Endodermal cell (in vitro differentiated cells): ENCODE measurements at regions not wholly inside any gene's neighbourhood (a gene's known extent, or its start where the extent isn't known, plus 50 kb on each side); places are given as distances from the start of the nearest gene placed in this dataset.

Source experiments
- DNase-seq: peaks from one replicate; pipeline ENCODE4 v3.0.0-alpha.2; 2017
- H3K27ac ChIP-seq: 2 replicates; pipeline ENCODE4 v1.5.1; 2013; ENCODE audit warnings: mild to moderate bottlenecking, low read depth, low read length, moderate library complexity
- H3K27me3 ChIP-seq: 2 replicates; pipeline ENCODE4 v1.6.1; 2013; ENCODE audit warnings: mild to moderate bottlenecking, low read length, moderate library complexity; ENCODE audit not compliant: insufficient read depth, control insufficient read depth, poor library complexity, severe bottlenecking
- H3K36me3 ChIP-seq: 2 replicates; pipeline ENCODE4 v1.7.0; 2013; ENCODE audit warnings: mild to moderate bottlenecking, low read length, moderate library complexity; ENCODE audit not compliant: control insufficient read depth, insufficient read depth
- H3K4me1 ChIP-seq: one replicate; pipeline ENCODE4 v1.7.0; 2013; ENCODE audit warnings: low read length; ENCODE audit not compliant: control insufficient read depth, insufficient read depth
- H3K4me3 ChIP-seq: 2 replicates; pipeline ENCODE4 v1.5.1; 2013; ENCODE audit warnings: mild to moderate bottlenecking, low read length, moderate library complexity
- H3K9ac ChIP-seq: 2 replicates; pipeline ENCODE4 v1.6.1; 2013; ENCODE audit warnings: mild to moderate bottlenecking, low read length, moderate library complexity; ENCODE audit not compliant: poor library complexity, severe bottlenecking; ENCODE audit errors: extremely low read depth
- H3K9me3 ChIP-seq: 2 replicates; pipeline ENCODE4 v1.6.1; 2013; ENCODE audit warnings: mild to moderate bottlenecking, low read length, moderate library complexity; ENCODE audit not compliant: control insufficient read depth
- H3K27ac Mint-ChIP-seq: 2 replicates; pipeline ENCODE4 v1.8.0; 2020; ENCODE audit warnings: mixed read lengths
- H3K27me3 Mint-ChIP-seq: 2 replicates; pipeline ENCODE4 v1.8.0; 2021; ENCODE audit warnings: mild to moderate bottlenecking, mixed read lengths; ENCODE audit not compliant: insufficient read depth
- H3K36me3 Mint-ChIP-seq: 2 replicates; pipeline ENCODE4 v1.8.0; 2020; ENCODE audit warnings: low read depth, mixed read lengths
- H3K4me1 Mint-ChIP-seq: 2 replicates; pipeline ENCODE4 v1.8.0; 2020; ENCODE audit warnings: mixed read lengths
- H3K4me3 Mint-ChIP-seq: 2 replicates; pipeline ENCODE4 v1.8.0; 2020; ENCODE audit warnings: mild to moderate bottlenecking, moderate library complexity, mixed read lengths
- H3K9me3 Mint-ChIP-seq: 2 replicates; pipeline ENCODE4 v1.8.0; 2020; ENCODE audit warnings: mild to moderate bottlenecking, mixed read lengths
- CTCF ChIP-seq: fragments of 200-600 bp; sonication (generic); conservative IDR thresholded peaks from 2 replicates; pipeline ENCODE4 v1.5.0; 2021; ENCODE audit warnings: antibody characterized with exemption, mild to moderate bottlenecking
- WGBS, 2 experiments: methylation state at CpG; one replicate each; pipeline versions ENCODE4 v1.1.5 to v1.1.7; 2013; ENCODE audit warnings: missing lambda C conversion rate in 2 of 2, mixed read lengths in 1 of 2; ENCODE audit not compliant: insufficient coverage in 1 of 2, insufficient read length in 1 of 2; 5-methylcytosine and 5-hydroxymethylcytosine counted together

- Histone ChIP-seq H3K9me3 (peaks cover 21% of the 10 kb centered on the region), H3K4me1 (no peaks in the 10 kb centered on the region), H3K27me3 (peaks cover 6% of the 10 kb centered on the region), H3K9ac (no peak overlapping the region), H3K4me3 (no peak overlapping the region), H3K27ac (no peak overlapping the region), H3K36me3 (no peaks in the 10 kb centered on the region)
- TF ChIP-seq CTCF, result no peak
- Mint-ChIP-seq H3K27ac (no peak overlapping the region), H3K36me3 (peaks cover 2% of the 10 kb centered on the region), H3K4me1 (peaks cover 8% of the 10 kb centered on the region), H3K27me3 (peaks cover 44% of the 10 kb centered on the region), H3K9me3 (peaks cover 28% of the 10 kb centered on the region), H3K4me3 (no peak overlapping the region)
- WGBS, 2 experiments, result 92 to 93% methylated on average over 2 to 4 of the region's 4 CpGs
- DNase-seq, result no peak
These were observed 72.8 kb upstream of the ARSJ start for GRCh38 chr4:114052227-114052626.

DNA sequence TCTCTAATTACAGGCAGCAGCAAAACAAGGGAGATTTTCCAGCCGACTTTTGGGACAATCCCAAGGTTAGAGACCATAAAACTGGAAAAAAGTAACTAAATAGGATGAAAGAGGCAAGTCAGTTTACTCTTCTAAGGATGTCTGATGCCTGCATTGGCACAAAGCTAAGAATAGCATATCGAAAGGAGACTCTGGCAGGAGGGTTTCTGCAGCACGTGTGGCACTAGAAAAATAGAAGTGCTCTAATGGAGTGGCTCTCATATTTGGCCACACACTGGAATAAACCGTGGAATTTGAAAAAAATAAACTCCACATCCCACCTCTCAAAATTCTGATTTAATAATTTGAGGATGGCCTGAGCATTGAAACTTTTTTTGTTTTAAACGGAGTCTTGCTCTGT is 77.2 kb upstream of the ARSJ start:
- peaks cover 8% of the 10 kb centered on the region for H3K4me1 Mint-ChIP-seq

GRCh38 chr4:114057746-114058145 is 78.3 kb upstream of the ARSJ start:
- Mint-ChIP-seq H3K4me3 (no peak overlapping the region), H3K4me1 (peaks cover 8% of the 10 kb centered on the region), H3K27me3 (peaks cover 59% of the 10 kb centered on the region), H3K27ac (no peak overlapping the region), H3K36me3 (peaks cover 2% of the 10 kb centered on the region), H3K9me3 (peaks cover 35% of the 10 kb centered on the region)
- H3K9ac ChIP-seq, result no peak overlapping the region
- 89 to 99% methylated on average over 2 of the region's 2 CpGs for WGBS, 2 experiments
- TF ChIP-seq CTCF, result peak; percentile 45
- H3K4me1 ChIP-seq, result peaks cover 5% of the 10 kb centered on the region
- peaks cover 28% of the 10 kb centered on the region for H3K27me3 ChIP-seq
- no peak overlapping the region for H3K27ac ChIP-seq
- H3K36me3 ChIP-seq, result no peaks in the 10 kb centered on the region
- H3K4me3 ChIP-seq, result no peak overlapping the region
- no peak for DNase-seq
- H3K9me3 ChIP-seq, result peaks cover 40% of the 10 kb centered on the region

More for the DNA sequence above, 77.2 kb upstream of the ARSJ start:
- H3K27ac ChIP-seq, result no peak overlapping the region
- H3K36me3 Mint-ChIP-seq, result peaks cover 2% of the 10 kb centered on the region
- H3K9me3 Mint-ChIP-seq, result peaks cover 35% of the 10 kb centered on the region
- peaks cover 22% of the 10 kb centered on the region for H3K27me3 ChIP-seq
- H3K27me3 Mint-ChIP-seq, result peaks cover 56% of the 10 kb centered on the region
- no peak overlapping the region for H3K4me3 ChIP-seq
- H3K4me1 ChIP-seq, result peaks cover 5% of the 10 kb centered on the region
- H3K4me3 Mint-ChIP-seq, result no peak overlapping the region
- H3K9ac ChIP-seq, result no peak overlapping the region
- 82 to 95% methylated on average over 5 of the region's 5 CpGs for WGBS, 2 experiments
- no peak for DNase-seq
- H3K36me3 ChIP-seq, result no peaks in the 10 kb centered on the region
- H3K9me3 ChIP-seq, result peaks cover 40% of the 10 kb centered on the region
- H3K27ac Mint-ChIP-seq, result no peak overlapping the region
- TF ChIP-seq CTCF, result no peak
